ENCODE measurements at regions not wholly inside any gene's neighbourhood (a gene's known extent, or its start where the extent isn't known, plus 50 kb on each side); places are given as distances from the start of the nearest gene placed in this dataset.

- Histone ChIP-seq H2AFZ (ENCODE audit: low read depth, low read length) (no peak overlapping the region), H3K4me1 (ENCODE audit: insufficient read depth, low read length) (no peaks in the 10 kb centered on the region), H3K4me3 (ENCODE audit: low read length) (no peak overlapping the region), H3K9me3 (ENCODE audit: low read length) (no peaks in the 10 kb centered on the region), H3K27me3 (ENCODE audit: insufficient read depth, low read length) (peaks cover 3% of the 10 kb centered on the region), H3K36me3 (ENCODE audit: insufficient read depth, low read length) (no peaks in the 10 kb centered on the region)
Observed at GRCh38 chr7:156105337-156106106, 293.3 kb upstream of the SHH start.

GRCh38 chr7:156104501-156105336, 292.5 kb upstream of the SHH start:
- H3K9me3 ChIP-seq (ENCODE audit: low read length) = no peaks in the 10 kb centered on the region
- H3K4me1 ChIP-seq (ENCODE audit: insufficient read depth, low read length) = no peaks in the 10 kb centered on the region
- no peak overlapping the region for H2AFZ ChIP-seq (ENCODE audit: low read depth, low read length)
- H3K4me3 ChIP-seq (ENCODE audit: low read length) = no peak overlapping the region
- no peaks in the 10 kb centered on the region for H3K36me3 ChIP-seq (ENCODE audit: insufficient read depth, low read length)
- H3K27me3 ChIP-seq (ENCODE audit: insufficient read depth, low read length) = peaks cover 3% of the 10 kb centered on the region

GRCh38 chr7:156102267-156102666, 290.0 kb upstream of the SHH start:
- Histone ChIP-seq H3K9me3 (ENCODE audit: low read length) (no peaks in the 10 kb centered on the region), H3K36me3 (ENCODE audit: insufficient read depth, low read length) (no peaks in the 10 kb centered on the region), H3K4me3 (ENCODE audit: low read length) (no peak overlapping the region), H2AFZ (ENCODE audit: low read depth, low read length) (no peak overlapping the region), H3K4me1 (ENCODE audit: insufficient read depth, low read length) (no peaks in the 10 kb centered on the region), H3K27me3 (ENCODE audit: insufficient read depth, low read length) (no peaks in the 10 kb centered on the region)

- no peaks in the 10 kb centered on the region for H3K4me1 ChIP-seq (ENCODE audit: insufficient read depth, low read length)
- H3K4me3 ChIP-seq (ENCODE audit: low read length) = no peak overlapping the region
- no peak overlapping the region for H2AFZ ChIP-seq (ENCODE audit: low read depth, low read length)
- H3K36me3 ChIP-seq (ENCODE audit: insufficient read depth, low read length) = no peaks in the 10 kb centered on the region
- H3K27me3 ChIP-seq (ENCODE audit: insufficient read depth, low read length) = no peaks in the 10 kb centered on the region
- no peaks in the 10 kb centered on the region for H3K9me3 ChIP-seq (ENCODE audit: low read length)
Observed at GRCh38 chr7:156101355-156101754, 289.1 kb upstream of the SHH start.

- no peak overlapping the region for H3K4me3 ChIP-seq (ENCODE audit: low read length)
- H2AFZ ChIP-seq (ENCODE audit: low read depth, low read length) = no peak overlapping the region
- H3K4me1 ChIP-seq (ENCODE audit: insufficient read depth, low read length) = no peaks in the 10 kb centered on the region
- H3K9me3 ChIP-seq (ENCODE audit: low read length) = no peaks in the 10 kb centered on the region
- H3K36me3 ChIP-seq (ENCODE audit: insufficient read depth, low read length) = no peaks in the 10 kb centered on the region
- H3K27me3 ChIP-seq (ENCODE audit: insufficient read depth, low read length) = no peaks in the 10 kb centered on the region
Observed at GRCh38 chr7:156100086-156100485, 287.8 kb upstream of the SHH start.

GRCh38 chr7:156099085-156099484, 286.8 kb upstream of the SHH start:
- H3K9me3 ChIP-seq (ENCODE audit: low read length) = no peaks in the 10 kb centered on the region
- no peaks in the 10 kb centered on the region for H3K27me3 ChIP-seq (ENCODE audit: insufficient read depth, low read length)
- no peak overlapping the region for H2AFZ ChIP-seq (ENCODE audit: low read depth, low read length)
- H3K4me3 ChIP-seq (ENCODE audit: low read length) = no peak overlapping the region
- no peaks in the 10 kb centered on the region for H3K4me1 ChIP-seq (ENCODE audit: insufficient read depth, low read length)
- no peaks in the 10 kb centered on the region for H3K36me3 ChIP-seq (ENCODE audit: insufficient read depth, low read length)

- Histone ChIP-seq H3K9me3 (ENCODE audit: low read length) (no peaks in the 10 kb centered on the region), H3K4me3 (ENCODE audit: low read length) (no peak overlapping the region)
Observed at GRCh38 chr7:156096771-156097538, 284.7 kb upstream of the SHH start.

GRCh38 chr7:156095908-156096539, 283.8 kb upstream of the SHH start:
- Histone ChIP-seq H3K4me3 (ENCODE audit: low read length) (no peak overlapping the region), H2AFZ (ENCODE audit: low read depth, low read length) (no peak overlapping the region), H3K4me1 (ENCODE audit: insufficient read depth, low read length) (no peaks in the 10 kb centered on the region), H3K9me3 (ENCODE audit: low read length) (no peaks in the 10 kb centered on the region), H3K27me3 (ENCODE audit: insufficient read depth, low read length) (no peaks in the 10 kb centered on the region), H3K36me3 (ENCODE audit: insufficient read depth, low read length) (no peaks in the 10 kb centered on the region)

More at GRCh38 chr7:156096771-156097538, 284.7 kb upstream of the SHH start:
- Histone ChIP-seq H2AFZ (ENCODE audit: low read depth, low read length) (no peak overlapping the region), H3K4me1 (ENCODE audit: insufficient read depth, low read length) (no peaks in the 10 kb centered on the region), H3K36me3 (ENCODE audit: insufficient read depth, low read length) (no peaks in the 10 kb centered on the region), H3K27me3 (ENCODE audit: insufficient read depth, low read length) (no peaks in the 10 kb centered on the region)

- no peak overlapping the region for H2AFZ ChIP-seq (ENCODE audit: low read depth, low read length)
- no peak overlapping the region for H3K4me3 ChIP-seq (ENCODE audit: low read length)
- no peaks in the 10 kb centered on the region for H3K4me1 ChIP-seq (ENCODE audit: insufficient read depth, low read length)
- H3K36me3 ChIP-seq (ENCODE audit: insufficient read depth, low read length) = no peaks in the 10 kb centered on the region
- no peaks in the 10 kb centered on the region for H3K27me3 ChIP-seq (ENCODE audit: insufficient read depth, low read length)
- H3K9me3 ChIP-seq (ENCODE audit: low read length) = no peaks in the 10 kb centered on the region
Observed at GRCh38 chr7:156094350-156095146, 282.3 kb upstream of the SHH start.

GRCh38 chr7:156092307-156092706, 280.0 kb upstream of the SHH start:
- no peak overlapping the region for H2AFZ ChIP-seq (ENCODE audit: low read depth, low read length)
- no peaks in the 10 kb centered on the region for H3K4me1 ChIP-seq (ENCODE audit: insufficient read depth, low read length)
- H3K9me3 ChIP-seq (ENCODE audit: low read length) = no peaks in the 10 kb centered on the region
- H3K4me3 ChIP-seq (ENCODE audit: low read length) = no peak overlapping the region
- no peaks in the 10 kb centered on the region for H3K27me3 ChIP-seq (ENCODE audit: insufficient read depth, low read length)
- H3K36me3 ChIP-seq (ENCODE audit: insufficient read depth, low read length) = no peaks in the 10 kb centered on the region

GRCh38 chr7:156091519-156092080, 279.3 kb upstream of the SHH start:
- H2AFZ ChIP-seq (ENCODE audit: low read depth, low read length) = no peak overlapping the region
- H3K9me3 ChIP-seq (ENCODE audit: low read length) = no peaks in the 10 kb centered on the region
- no peaks in the 10 kb centered on the region for H3K4me1 ChIP-seq (ENCODE audit: insufficient read depth, low read length)
- no peak overlapping the region for H3K4me3 ChIP-seq (ENCODE audit: low read length)
- H3K27me3 ChIP-seq (ENCODE audit: insufficient read depth, low read length) = no peaks in the 10 kb centered on the region
- H3K36me3 ChIP-seq (ENCODE audit: insufficient read depth, low read length) = no peaks in the 10 kb centered on the region

- Histone ChIP-seq H3K4me3 (ENCODE audit: low read length) (no peak overlapping the region), H3K36me3 (ENCODE audit: insufficient read depth, low read length) (no peaks in the 10 kb centered on the region), H2AFZ (ENCODE audit: low read depth, low read length) (no peak overlapping the region), H3K27me3 (ENCODE audit: insufficient read depth, low read length) (no peaks in the 10 kb centered on the region), H3K9me3 (ENCODE audit: low read length) (no peaks in the 10 kb centered on the region), H3K4me1 (ENCODE audit: insufficient read depth, low read length) (no peaks in the 10 kb centered on the region)
Observed at GRCh38 chr7:156090988-156091387, 278.7 kb upstream of the SHH start.
